GM21825 (cell line): ENCODE measurements at regions not wholly inside any gene's neighbourhood (a gene's known extent, or its start where the extent isn't known, plus 50 kb on each side); places are given as distances from the start of the nearest gene placed in this dataset.
"Not testable (repeated sequence)": the region's sequence is repeated elsewhere in the genome, so short reads cannot be mapped to it uniquely, and the experiment has no call there.

Experiments
- ATAC-seq: cut with Tn5 transposase; IDR thresholded peaks from one replicate; pipeline ENCODE4 v1.9.1; 2021; ENCODE audit warnings: mild to moderate bottlenecking, moderate library complexity; ENCODE audit not compliant: unreplicated experiment

- no peak for ATAC-seq
These were observed 115.8 kb upstream of the ITGB1 start for GRCh38 chr10:33073641-33074415.

DNA sequence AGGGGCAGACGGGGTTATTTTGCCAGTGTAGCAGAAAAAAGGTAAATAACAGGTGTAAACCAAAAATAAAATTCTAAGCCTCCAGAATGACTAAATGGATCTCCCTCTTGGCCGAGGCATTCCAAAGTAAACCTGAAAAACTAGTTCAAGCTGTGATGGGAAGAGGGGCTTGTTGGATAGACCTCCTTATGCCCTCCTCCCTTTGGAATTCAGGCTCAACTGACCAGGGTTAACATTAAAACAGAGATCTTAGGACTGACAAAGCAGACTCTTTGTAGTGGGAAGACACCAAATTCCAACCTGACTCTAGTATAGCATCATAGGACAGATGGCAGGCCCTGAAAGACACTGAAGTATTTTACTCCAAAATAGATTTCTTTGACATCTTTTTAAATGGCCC is 113.8 kb upstream of the ITGB1 start:
- ATAC-seq, result no peak

- no peak for ATAC-seq
These were observed 112.1 kb upstream of the ITGB1 start for GRCh38 chr10:33070101-33070500.

DNA sequence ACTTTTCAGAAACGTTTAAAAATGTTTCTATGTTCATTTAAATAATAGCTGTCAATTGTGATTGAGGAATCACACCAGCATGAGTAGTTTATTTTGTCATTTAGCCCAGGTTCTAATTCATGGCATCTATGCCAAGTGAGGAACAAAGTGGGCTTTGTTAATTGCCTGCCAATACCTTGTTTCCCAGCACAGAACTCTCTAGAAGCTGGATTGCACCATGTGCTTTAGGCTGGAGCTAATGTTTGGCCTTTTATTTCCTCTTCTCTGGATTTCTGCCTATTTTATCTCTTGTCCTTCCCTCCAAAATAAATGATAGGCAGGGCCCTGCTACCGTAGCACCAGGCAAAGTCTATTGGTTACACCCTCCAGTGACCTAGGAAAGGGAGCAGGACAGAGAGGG is 109.9 kb upstream of the ITGB1 start:
- no peak for ATAC-seq

DNA sequence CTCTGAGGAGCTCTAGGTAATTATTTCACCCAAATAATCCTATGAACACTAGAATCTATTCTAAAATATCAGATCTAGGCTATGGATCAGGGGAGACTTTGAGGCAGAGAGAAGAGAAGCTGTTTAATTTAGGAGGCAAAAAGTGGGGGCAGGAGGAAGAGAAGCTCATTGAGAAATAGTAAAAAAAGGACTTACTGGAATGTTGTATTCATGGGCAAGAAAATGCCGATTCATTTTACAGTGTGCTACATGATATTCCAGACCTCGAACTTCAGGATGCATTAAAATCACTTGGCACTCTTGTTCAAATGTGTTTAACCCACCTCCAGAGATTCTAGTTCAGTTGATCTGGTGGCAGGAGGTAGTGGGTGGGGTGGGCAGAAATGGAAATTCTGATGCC is 109.5 kb upstream of the ITGB1 start:
- ATAC-seq, result no peak

DNA sequence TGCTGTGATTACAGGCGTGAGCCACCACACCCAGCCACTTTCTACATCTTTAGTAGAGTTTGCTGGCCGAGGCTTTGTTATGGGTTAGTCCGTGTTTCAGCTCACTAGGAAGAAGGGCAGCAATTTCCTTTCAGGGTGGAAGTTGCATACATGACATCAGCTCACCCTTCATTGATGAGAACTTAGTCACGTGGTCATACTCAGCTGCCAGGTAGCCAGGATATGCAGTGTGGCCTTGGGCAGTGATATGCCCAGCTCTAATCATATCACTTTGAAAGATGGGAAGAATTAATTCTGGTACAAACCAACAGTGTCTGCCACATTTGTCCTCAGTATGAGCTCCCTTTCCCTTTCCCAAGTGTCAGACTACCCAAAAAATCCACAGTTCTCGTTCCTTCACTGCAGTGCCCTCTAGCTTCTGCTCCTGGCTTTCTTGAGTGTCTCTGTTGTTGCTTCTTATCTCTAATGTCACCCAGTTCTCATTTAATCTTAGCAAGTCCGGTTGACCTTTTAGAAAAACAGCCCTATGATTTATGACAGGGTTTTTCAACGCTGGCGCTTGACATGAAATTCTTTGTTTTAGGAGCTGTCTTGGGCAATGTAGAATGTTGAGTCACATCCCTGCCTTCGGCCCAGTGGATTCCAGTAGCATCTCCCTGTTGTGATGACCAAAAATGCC is 108.7 kb upstream of the ITGB1 start:
- no peak for ATAC-seq

DNA sequence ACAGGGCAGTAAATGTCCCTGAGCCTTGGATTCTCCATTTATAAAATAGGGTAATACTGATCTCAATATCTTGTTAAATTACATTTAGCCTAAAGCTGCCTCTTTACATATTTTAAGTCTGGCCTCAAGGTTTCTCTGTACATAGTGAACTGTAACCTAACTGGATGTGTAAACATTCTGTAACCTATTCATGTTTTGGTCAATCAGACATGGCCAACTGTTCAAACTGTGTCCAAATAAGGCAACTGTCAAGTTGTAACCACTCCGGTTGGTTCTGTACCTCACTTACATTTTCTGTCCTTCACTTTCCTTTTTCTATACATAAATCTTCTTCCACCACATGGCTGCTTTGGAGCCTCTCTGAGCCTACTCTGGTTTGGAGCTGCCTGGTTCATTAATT is 107.1 kb upstream of the ITGB1 start:
- no peak for ATAC-seq

DNA sequence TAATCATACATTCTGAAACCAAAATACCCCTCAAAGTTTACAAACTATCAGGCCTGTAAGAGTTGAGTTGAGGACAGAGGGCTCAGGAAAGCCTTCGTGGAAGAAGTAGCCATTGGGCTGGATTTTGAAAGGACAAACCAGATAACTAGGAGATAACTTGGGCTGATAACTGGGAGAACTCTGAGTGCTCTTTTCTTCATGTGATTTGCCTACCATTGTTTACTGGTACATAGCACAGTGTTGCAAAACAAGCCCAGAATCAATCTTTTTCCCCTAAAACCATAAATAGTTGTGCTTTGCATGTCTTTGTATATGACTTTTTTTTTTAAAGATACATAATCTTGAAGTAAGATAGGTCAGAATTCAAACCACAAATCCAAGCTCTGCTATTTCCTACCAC is 106.7 kb upstream of the ITGB1 start:
- ATAC-seq, result no peak

- no peak for ATAC-seq
These were observed 99.6 kb upstream of the ITGB1 start for GRCh38 chr10:33057620-33058019.

- ATAC-seq, result no peak
These were observed 99.0 kb upstream of the ITGB1 start for GRCh38 chr10:33056828-33057596.

DNA sequence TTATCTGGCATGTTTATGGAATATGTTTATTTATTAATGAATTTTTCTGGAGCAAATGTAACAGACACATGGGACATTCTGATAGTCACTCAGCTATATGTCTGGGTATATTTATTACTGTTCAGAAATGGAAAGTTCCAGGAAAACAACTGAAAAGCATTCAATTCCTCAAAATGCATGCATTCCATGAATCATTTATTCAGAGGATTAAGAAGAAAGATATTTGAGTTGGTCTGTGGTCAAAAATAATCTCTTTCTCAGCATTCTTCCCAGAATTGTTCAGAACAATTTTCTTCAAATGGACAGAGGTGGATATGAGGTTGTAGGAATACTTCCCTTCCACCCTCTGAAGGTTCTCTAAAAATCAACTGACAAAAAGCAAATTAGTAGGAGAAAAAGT is 97.6 kb upstream of the ITGB1 start:
- ATAC-seq, result no peak

DNA sequence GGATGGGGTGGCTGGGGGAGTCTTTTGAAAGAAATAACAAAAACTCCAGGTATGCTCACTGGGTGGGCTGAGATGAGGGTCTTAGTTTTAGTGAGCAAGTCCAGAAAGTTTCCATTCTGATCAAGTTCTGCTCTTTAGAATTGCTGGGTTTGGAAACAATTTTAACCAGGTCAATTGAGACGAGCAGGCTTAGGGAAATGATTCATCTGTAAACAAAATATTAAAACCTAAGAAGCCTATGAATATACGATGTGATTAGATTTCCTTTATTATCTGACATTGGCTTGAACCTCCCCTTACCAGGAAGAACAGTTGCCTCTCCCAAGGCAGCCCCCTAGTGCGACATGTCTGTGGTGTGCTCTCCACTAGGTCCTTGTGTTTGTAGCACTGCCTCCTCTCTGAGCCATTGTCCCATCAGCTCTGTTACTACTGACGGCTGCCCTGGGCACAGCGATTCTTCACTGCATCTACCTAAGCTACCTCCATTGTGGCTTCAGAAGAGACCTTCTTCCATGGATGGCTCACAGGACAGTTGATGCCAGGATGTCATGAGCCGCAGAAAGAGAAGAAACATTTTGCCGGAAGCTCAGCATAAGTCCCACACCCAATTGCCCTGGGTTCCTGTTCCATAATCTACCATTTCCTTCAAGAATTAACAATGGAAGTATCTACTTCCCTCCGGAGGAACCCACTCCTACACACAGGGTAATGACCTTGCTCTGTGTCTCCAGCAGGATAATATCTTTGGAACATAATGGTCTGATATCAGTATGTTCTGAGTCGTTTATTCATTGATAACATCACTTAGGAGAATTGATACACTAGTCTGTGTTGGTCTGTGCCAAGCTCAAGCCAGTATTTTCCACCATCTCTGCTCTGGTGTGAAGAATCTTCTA is 95.1 kb upstream of the ITGB1 start:
- ATAC-seq, result no peak

GRCh38 chr10:33052263-33052875 is 94.3 kb upstream of the ITGB1 start:
- no peak for ATAC-seq

GRCh38 chr10:33049963-33050920 is 92.2 kb upstream of the ITGB1 start:
- not testable (repeated sequence) for ATAC-seq

- ATAC-seq, result no peak
These were observed 90.2 kb upstream of the ITGB1 start for GRCh38 chr10:33048223-33048622.

DNA sequence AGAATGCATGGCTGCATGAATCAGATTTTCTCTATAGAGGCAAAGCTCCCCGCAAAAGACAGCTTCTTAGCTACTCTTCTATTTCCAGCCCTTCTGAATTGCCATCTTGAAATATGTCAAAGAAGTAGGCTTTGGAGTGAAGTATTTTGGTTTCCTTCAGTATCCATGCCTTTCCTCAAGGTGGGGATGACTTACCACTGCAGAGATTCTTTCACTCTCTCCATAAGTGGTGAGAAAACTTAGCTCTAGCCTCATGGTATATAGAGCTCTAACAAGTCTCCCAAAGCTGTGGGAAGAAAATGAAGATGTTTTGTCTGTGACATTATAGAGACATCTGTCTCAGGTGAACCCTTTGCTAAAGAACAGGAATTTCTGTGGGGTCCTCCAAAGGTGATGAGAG is 89.6 kb upstream of the ITGB1 start:
- ATAC-seq, result no peak

GRCh38 chr10:33046792-33047191 is 88.8 kb upstream of the ITGB1 start:
- ATAC-seq, result no peak

GRCh38 chr10:33045421-33045820 is 87.4 kb upstream of the ITGB1 start:
- no peak for ATAC-seq

GRCh38 chr10:33042565-33042964 is 84.5 kb upstream of the ITGB1 start:
- ATAC-seq, result no peak
